Muscle of leg (tissue), 3 donors: ENCODE measurements at regions not wholly inside any gene's neighbourhood (a gene's known extent, or its start where the extent isn't known, plus 50 kb on each side); places are given as distances from the start of the nearest gene placed in this dataset.

Experiments used
- DNase-seq: peaks from one replicate; pipeline ENCODE4 v3.0.0; 2013
- H3K27ac ChIP-seq: one replicate; pipeline ENCODE4 v1.5.1; 2013; ENCODE audit warnings: mild to moderate bottlenecking, low read length, control low read depth
- H3K27me3 ChIP-seq: one replicate; pipeline ENCODE4 v1.6.1; 2013; ENCODE audit warnings: low read length; ENCODE audit not compliant: control insufficient read depth, insufficient read depth
- H3K36me3 ChIP-seq: one replicate; pipeline ENCODE4 v1.6.1; 2013; ENCODE audit warnings: low read length; ENCODE audit not compliant: control insufficient read depth, insufficient read depth
- H3K4me1 ChIP-seq: one replicate; pipeline ENCODE4 v1.6.1; 2013; ENCODE audit warnings: low read length; ENCODE audit not compliant: control insufficient read depth, insufficient read depth
- H3K4me3 ChIP-seq: one replicate; pipeline ENCODE4 v1.5.1; 2013; ENCODE audit warnings: low read length, control low read depth
- H3K9me3 ChIP-seq: replicated peaks from 2 replicates; pipeline ENCODE4 v1.6.1; 2013; ENCODE audit warnings: low read depth, low read length; ENCODE audit not compliant: control insufficient read depth
- WGBS: methylation state at CpG from one replicate; pipeline ENCODE4 v1.1.5; 2013; ENCODE audit warnings: missing lambda C conversion rate; ENCODE audit not compliant: insufficient coverage; 5-methylcytosine and 5-hydroxymethylcytosine counted together

DNA sequence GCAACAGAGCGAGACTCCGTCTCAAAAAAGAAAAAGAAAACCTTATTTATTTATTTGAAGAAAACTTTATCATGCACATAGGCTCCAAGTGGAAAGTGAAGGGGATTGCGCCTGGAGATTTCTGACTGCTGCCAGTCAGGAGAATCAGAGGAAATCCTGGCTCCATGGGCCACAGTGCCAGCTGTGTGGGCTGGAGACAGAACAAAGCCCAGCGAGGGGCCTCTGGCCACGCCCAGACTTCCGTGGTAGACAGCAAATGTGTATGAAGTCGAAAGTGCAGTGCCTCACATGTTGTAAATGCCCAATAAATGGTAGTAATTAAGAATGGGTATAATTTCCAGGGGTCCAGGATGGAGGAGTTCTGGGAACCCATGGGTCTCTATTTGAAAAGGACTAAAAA is 75.8 kb upstream of the WWC1 start:
- H3K9me3 ChIP-seq = no peaks in the 10 kb centered on the region
- DNase-seq = no peak
- no peak overlapping the region for H3K27ac ChIP-seq
- WGBS = 69% methylated on average over 5 of the region's 7 CpGs
- H3K4me1 ChIP-seq = peaks cover 3% of the 10 kb centered on the region
- H3K36me3 ChIP-seq = no peaks in the 10 kb centered on the region
- H3K27me3 ChIP-seq = no peaks in the 10 kb centered on the region
- H3K4me3 ChIP-seq = no peak overlapping the region

DNA sequence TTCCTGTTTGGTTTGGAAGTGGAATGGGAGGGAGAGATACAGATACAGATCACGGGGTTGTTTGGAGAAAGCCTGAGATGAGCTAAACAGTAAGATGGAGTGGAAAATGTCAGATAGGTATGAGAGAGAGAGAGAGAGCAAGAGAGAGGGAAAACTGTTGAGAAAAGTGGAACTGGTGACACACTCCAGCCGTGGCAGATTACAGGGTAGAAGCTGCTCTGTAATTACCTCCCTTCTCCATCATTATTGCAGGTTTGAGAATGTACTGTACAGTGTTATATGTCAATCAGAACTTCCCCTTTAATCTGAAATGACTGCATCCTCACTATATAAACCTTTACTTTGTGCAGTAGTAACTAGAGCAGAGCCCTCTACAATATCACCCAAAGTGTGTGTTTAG is 74.5 kb upstream of the WWC1 start:
- H3K9me3 ChIP-seq = no peaks in the 10 kb centered on the region
- H3K27ac ChIP-seq = no peak overlapping the region
- DNase-seq = no peak
- peaks cover 3% of the 10 kb centered on the region for H3K4me1 ChIP-seq
- H3K36me3 ChIP-seq = no peaks in the 10 kb centered on the region
- no peak overlapping the region for H3K4me3 ChIP-seq
- no peaks in the 10 kb centered on the region for H3K27me3 ChIP-seq
- 53% methylated on average over 1 of the region's 2 CpGs for WGBS

DNA sequence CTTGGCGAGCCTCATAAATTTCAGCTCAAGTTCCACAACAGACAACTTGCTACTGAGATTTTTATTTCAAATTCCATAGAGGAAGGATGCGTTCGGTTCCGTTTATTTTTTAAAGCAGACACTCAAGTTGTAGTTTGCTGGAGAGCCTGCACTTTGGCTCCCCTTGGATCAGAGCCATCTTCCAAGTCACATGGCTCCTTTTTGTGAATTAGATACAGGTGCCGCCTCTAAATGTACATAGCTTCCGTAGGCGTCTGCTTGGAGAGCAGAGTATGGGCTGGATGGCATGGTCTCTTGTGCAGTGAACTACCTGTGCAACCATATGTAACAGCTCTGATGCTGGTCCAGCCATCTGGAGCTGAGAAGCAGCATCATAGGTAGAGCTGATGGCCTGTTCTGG is 73.9 kb upstream of the WWC1 start:
- H3K9me3 ChIP-seq = no peaks in the 10 kb centered on the region
- peaks cover 3% of the 10 kb centered on the region for H3K4me1 ChIP-seq
- H3K4me3 ChIP-seq = no peak overlapping the region
- H3K27ac ChIP-seq = no peak overlapping the region
- no peak for DNase-seq
- H3K27me3 ChIP-seq = no peaks in the 10 kb centered on the region
- WGBS = 23% methylated on average over 4 of the region's 7 CpGs
- no peaks in the 10 kb centered on the region for H3K36me3 ChIP-seq

DNA sequence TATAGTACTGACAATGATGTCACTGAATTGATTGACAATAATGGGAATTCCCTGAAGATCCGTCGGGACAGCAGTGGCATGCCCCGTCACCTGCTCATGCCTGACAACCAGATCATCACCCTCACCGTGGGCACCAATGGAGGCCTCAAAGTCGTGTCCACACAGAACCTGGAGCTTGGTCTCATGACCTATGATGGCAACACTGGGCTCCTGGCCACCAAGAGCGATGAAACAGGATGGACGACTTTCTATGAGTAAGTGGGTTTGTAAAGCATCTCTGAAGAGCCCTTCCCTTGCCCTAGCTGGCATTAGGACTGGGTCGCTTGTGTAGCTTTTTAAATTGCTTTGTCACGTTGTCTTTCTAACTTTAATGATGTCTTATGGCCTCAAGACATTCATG is 72.7 kb upstream of the WWC1 start:
- Histone ChIP-seq H3K4me1 (peaks cover 3% of the 10 kb centered on the region), H3K9me3 (no peaks in the 10 kb centered on the region), H3K27ac (no peak overlapping the region), H3K36me3 (no peaks in the 10 kb centered on the region), H3K27me3 (no peaks in the 10 kb centered on the region), H3K4me3 (no peak overlapping the region)
- DNase-seq = no peak
- 75% methylated on average over 3 of the region's 9 CpGs for WGBS

DNA sequence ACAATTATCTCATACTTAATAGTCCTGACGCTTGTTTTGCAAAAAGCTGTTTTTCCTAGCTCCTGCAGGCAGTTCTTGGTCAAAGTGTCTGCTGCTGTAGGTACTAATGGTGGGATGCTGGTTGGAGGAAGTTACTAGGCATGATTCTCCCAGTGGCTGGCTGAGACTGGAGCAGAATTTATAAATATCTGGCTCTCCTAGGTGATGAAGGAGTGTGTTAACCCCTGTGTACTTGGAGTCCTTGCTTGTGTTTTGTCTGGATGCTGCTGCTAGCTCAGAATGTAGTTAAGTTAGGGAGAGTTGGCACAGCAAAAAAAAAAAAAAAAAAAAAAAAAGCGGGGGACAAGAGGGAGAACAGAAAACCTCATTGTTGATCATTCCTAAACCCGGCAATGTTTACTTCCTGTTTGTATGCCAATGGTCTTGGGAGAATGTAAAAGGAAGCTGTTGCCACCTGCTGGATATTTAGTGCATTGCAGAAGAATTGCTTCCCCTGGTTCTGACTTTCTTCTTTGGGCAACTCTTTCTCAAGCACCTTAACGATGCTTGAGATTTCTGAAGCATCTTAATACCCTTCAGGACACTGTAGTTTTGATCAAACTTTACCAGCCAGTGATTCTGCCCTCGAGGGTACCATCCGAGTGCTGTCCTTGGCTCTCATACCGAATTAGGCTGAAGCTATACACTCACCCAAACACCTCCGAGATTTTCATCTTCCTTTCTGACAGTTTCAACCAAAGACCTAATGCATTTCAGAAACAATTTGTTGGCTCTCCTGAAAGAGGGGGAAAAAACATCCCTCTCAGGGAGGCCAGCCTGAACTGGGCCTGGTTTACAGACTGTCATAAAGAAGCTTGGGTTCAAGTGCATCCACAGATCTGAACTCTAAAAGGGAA is 71.7 kb upstream of the WWC1 start:
- H3K4me3 ChIP-seq = no peak overlapping the region
- no peaks in the 10 kb centered on the region for H3K27me3 ChIP-seq
- no peak overlapping the region for H3K27ac ChIP-seq
- H3K36me3 ChIP-seq = no peaks in the 10 kb centered on the region
- peak; percentile 88 for DNase-seq
- H3K4me1 ChIP-seq = peaks cover 3% of the 10 kb centered on the region
- 8% methylated on average over 4 of the region's 8 CpGs for WGBS
- H3K9me3 ChIP-seq = no peaks in the 10 kb centered on the region

DNA sequence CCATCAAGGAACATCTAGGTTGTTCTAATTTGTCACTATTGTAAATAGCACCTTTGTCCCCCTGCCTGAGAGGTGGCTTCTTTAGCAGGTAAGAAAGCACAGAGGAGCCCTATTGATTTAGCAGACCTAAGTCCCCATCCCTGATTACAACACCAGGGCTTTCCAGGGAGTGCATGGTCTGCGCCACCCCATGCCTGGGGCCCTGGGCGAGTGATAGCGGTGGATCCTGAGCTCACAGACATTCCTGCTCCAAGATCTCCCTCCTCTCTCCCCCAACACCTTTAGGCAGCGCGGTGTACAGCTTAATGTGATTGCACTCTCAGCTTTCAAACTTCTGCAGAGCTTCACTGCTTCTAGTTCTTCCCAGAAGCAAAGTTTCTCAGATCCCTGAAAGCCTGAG is 67.4 kb upstream of the WWC1 start:
- no peak overlapping the region for H3K4me3 ChIP-seq
- no peaks in the 10 kb centered on the region for H3K9me3 ChIP-seq
- no peaks in the 10 kb centered on the region for H3K36me3 ChIP-seq
- H3K27me3 ChIP-seq = no peaks in the 10 kb centered on the region
- 67% methylated on average over 5 of the region's 5 CpGs for WGBS
- DNase-seq = no peak
- H3K27ac ChIP-seq = no peak overlapping the region
- H3K4me1 ChIP-seq = peaks cover 3% of the 10 kb centered on the region

DNA sequence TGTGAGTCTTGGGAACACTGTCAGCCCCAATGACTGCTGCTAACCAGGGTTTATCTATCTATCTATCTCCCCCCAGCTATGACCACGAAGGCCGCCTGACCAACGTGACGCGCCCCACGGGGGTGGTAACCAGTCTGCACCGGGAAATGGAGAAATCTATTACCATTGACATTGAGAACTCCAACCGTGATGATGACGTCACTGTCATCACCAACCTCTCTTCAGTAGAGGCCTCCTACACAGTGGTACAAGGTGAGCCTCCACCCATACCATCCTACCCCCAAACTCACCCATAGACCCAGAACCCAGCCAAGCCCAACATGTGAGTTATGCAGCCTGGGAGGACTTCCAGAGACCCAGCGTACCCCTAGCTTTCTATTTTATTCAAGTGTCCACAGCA is 65.4 kb upstream of the WWC1 start:
- Histone ChIP-seq H3K4me3 (no peak overlapping the region), H3K36me3 (no peaks in the 10 kb centered on the region), H3K27me3 (no peaks in the 10 kb centered on the region), H3K9me3 (no peaks in the 10 kb centered on the region), H3K4me1 (no peaks in the 10 kb centered on the region), H3K27ac (no peak overlapping the region)
- no peak for DNase-seq
- WGBS = 100% methylated on average over 2 of the region's 10 CpGs

DNA sequence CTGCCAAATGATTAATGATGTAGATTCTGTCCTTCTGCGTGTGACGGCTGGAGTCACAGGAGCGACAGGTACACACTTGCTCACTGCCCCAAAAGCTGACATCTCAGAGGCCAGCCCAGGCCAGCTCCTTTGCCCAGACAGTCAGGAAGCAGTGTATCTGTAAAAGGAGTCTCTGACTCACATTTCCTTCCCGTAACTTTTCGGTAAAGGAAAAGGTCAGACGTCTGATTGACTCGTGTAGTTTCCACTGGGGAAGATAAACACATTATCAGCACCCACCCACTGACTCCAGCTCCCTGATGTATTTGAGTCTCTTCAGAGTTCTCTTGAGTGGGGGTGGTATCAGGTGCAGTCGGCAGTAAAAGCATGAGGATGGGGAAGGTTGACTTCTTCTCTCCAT is 64.4 kb upstream of the WWC1 start:
- Histone ChIP-seq H3K27me3 (no peaks in the 10 kb centered on the region), H3K4me1 (no peaks in the 10 kb centered on the region), H3K4me3 (no peak overlapping the region), H3K27ac (no peak overlapping the region), H3K9me3 (no peaks in the 10 kb centered on the region), H3K36me3 (no peaks in the 10 kb centered on the region)
- no CpG with 5 or more reads among the region's 8 CpGs for WGBS
- no peak for DNase-seq

DNA sequence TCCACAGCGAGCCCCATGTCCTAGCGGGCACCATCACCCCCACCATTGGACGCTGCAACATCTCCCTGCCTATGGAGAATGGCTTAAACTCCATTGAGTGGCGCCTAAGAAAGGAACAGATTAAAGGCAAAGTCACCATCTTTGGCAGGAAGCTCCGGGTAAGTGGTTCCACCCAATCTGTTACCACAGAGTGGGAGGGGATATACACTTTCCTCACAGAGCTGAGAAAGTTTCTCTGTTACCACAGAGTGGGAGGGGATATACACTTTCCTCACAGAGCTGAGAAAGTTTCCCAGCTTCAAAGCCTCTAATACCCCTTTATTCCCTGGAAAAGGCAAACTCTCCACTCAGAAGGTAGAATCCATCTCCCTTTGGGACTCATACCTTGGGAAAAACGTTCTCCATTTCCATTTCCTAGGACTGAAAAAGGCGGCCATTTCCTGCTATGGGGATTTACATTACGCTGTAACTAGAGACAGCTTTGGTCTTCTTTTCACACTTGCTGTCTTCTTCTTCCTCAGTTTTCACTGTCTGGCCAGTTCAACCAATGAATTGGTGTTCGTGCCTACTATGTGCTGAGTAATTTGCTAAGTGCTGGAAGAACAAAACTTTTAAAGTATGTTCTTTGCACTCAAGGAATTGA is 63.4 kb upstream of the WWC1 start:
- Histone ChIP-seq H3K27ac (no peak overlapping the region), H3K9me3 (no peaks in the 10 kb centered on the region), H3K36me3 (no peaks in the 10 kb centered on the region), H3K4me3 (no peak overlapping the region), H3K27me3 (no peaks in the 10 kb centered on the region), H3K4me1 (no peaks in the 10 kb centered on the region)
- DNase-seq = no peak
- 90% methylated on average over 5 of the region's 9 CpGs for WGBS

DNA sequence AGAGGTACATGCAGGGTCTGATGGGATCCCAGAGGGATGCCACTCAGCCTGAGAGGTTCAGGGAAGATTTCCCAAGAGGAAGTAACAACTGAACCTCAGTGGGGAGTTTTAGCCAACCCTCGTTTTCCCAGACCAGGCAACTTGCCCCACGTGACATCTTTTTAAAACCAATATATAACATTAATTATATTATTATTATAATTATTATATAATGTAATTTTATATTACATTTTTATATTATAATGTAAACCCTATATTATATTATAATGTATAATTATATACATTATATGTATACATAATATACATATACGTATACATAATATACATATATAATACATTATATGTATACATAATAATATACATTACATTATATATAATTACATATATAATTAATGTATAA is 62.8 kb upstream of the WWC1 start:
- WGBS = no CpG with 5 or more reads among the region's 3 CpGs

More for the DNA sequence above, 62.8 kb upstream of the WWC1 start:
- no peaks in the 10 kb centered on the region for H3K4me1 ChIP-seq
- H3K36me3 ChIP-seq = no peaks in the 10 kb centered on the region
- no peak for DNase-seq
- H3K27me3 ChIP-seq = no peaks in the 10 kb centered on the region
- H3K9me3 ChIP-seq = no peaks in the 10 kb centered on the region
- no peak overlapping the region for H3K4me3 ChIP-seq
- no peak overlapping the region for H3K27ac ChIP-seq
